ENCODE measurements at regions not wholly inside any gene's neighbourhood (a gene's known extent, or its start where the extent isn't known, plus 50 kb on each side); places are given as distances from the start of the nearest gene placed in this dataset.

- TF ChIP-seq, protein P1, sequence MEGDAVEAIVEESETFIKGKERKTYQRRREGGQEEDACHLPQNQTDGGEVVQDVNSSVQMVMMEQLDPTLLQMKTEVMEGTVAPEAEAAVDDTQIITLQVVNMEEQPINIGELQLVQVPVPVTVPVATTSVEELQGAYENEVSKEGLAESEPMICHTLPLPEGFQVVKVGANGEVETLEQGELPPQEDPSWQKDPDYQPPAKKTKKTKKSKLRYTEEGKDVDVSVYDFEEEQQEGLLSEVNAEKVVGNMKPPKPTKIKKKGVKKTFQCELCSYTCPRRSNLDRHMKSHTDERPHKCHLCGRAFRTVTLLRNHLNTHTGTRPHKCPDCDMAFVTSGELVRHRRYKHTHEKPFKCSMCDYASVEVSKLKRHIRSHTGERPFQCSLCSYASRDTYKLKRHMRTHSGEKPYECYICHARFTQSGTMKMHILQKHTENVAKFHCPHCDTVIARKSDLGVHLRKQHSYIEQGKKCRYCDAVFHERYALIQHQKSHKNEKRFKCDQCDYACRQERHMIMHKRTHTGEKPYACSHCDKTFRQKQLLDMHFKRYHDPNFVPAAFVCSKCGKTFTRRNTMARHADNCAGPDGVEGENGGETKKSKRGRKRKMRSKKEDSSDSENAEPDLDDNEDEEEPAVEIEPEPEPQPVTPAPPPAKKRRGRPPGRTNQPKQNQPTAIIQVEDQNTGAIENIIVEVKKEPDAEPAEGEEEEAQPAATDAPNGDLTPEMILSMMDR (IDR thresholded peaks at IDR 0.05; ENCODE audit: unreplicated experiment), result no peak
Observed at GRCh38 chr12:126558810-126559209, 1493.6 kb downstream of the AACS start.

DNA sequence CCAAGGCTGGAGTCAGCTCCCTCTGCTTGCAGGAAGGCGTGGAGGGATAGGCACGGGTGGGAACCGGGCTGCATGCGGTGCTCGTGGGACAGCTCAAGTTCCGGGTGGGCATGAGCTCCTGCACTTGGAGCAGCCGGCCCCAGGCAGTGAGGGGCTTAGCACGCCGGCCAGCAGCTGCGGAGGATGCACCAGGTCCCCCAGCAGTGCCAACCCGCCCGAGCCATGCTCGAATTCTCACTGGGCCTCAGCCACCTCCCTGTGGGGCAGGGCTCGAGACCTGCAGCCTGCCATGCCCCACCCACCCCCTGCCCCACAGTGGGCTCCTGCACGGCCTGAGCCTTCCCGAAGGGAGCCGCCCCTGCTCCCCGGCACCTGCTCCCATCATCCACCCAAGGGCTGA, 1501.8 kb downstream of the AACS start:
- DNase-seq (ENCODE audit: low spot score, unreplicated experiment), result no peak
- Mint-ChIP-seq H3K9me3 (ENCODE audit: low read depth) (peaks cover 8% of the 10 kb centered on the region), H3K36me3 (ENCODE audit: insufficient read depth) (peaks cover 2% of the 10 kb centered on the region), H3K4me3 (ENCODE audit: low read depth) (no peak overlapping the region), H3K27me3 (peaks cover 2% of the 10 kb centered on the region), H3K4me1 (ENCODE audit: low read depth) (peaks cover 13% of the 10 kb centered on the region), H3K27ac (no peak overlapping the region)
- TF ChIP-seq, protein P1 (IDR thresholded peaks at IDR 0.05; ENCODE audit: unreplicated experiment), result no peak

More at GRCh38 chr12:126558810-126559209, 1493.6 kb downstream of the AACS start:
- Mint-ChIP-seq H3K27me3 (peaks cover 5% of the 10 kb centered on the region), H3K4me3 (ENCODE audit: low read depth) (no peak overlapping the region), H3K36me3 (ENCODE audit: insufficient read depth) (peaks cover 1% of the 10 kb centered on the region), H3K9me3 (ENCODE audit: low read depth) (no peaks in the 10 kb centered on the region), H3K4me1 (ENCODE audit: low read depth) (peaks cover 40% of the 10 kb centered on the region), H3K27ac (no peak overlapping the region)
- DNase-seq (ENCODE audit: low spot score, unreplicated experiment), result no peak

- DNase-seq (ENCODE audit: low spot score, unreplicated experiment), result no peak
- Mint-ChIP-seq H3K27ac (no peak overlapping the region), H3K4me1 (ENCODE audit: low read depth) (no peaks in the 10 kb centered on the region), H3K4me3 (ENCODE audit: low read depth) (no peak overlapping the region), H3K9me3 (ENCODE audit: low read depth) (peaks cover 8% of the 10 kb centered on the region), H3K27me3 (no peaks in the 10 kb centered on the region), H3K36me3 (ENCODE audit: insufficient read depth) (peaks cover 2% of the 10 kb centered on the region)
- TF ChIP-seq, protein P1 (IDR thresholded peaks at IDR 0.05; ENCODE audit: unreplicated experiment), result no peak
Observed at GRCh38 chr12:126569706-126570105, 1504.5 kb downstream of the AACS start.

DNA sequence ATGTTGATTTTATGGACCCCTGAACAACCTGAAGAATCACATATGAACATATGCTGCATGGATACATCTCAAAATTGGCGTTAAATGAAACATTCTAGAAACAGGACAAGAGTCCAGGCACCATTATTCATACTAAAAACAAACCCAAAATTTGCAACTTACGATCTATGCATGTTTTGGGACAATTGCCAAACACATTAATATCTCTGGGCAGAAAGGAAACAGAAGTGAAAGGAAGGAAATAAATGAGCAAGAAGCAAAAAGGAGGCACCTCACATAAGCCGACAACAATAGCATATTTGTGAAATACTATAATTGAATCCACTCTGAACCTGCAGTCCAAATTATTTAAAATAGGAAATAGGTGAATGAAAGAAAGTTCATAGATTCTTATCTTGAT, 1505.3 kb downstream of the AACS start:
- peaks cover 8% of the 10 kb centered on the region for H3K9me3 Mint-ChIP-seq (ENCODE audit: low read depth)
- H3K4me3 Mint-ChIP-seq (ENCODE audit: low read depth), result no peak overlapping the region
- TF ChIP-seq, protein P1 (IDR thresholded peaks at IDR 0.05; ENCODE audit: unreplicated experiment), result no peak
- no peaks in the 10 kb centered on the region for H3K27me3 Mint-ChIP-seq
- no peak for DNase-seq (ENCODE audit: low spot score, unreplicated experiment)
- H3K36me3 Mint-ChIP-seq (ENCODE audit: insufficient read depth), result peaks cover 2% of the 10 kb centered on the region
- no peaks in the 10 kb centered on the region for H3K4me1 Mint-ChIP-seq (ENCODE audit: low read depth)
- H3K27ac Mint-ChIP-seq, result no peak overlapping the region

DNA sequence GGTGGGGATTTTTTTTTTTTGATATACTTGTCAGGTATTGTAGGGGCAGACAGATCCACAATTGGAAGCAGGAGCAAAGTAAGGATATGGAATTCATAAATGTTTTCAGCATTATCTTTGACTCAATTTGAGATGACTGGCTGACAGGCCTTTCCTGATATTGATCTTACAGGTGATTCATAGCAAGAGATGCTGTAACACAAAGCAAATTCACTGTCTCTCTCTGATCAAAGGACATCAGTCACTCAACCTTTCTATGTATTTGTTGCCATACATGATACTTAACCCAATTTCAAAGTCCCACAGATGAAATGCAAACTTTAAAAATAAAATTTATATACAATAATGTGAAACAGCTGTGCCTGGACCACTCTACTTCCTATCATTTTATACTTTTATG, 1506.9 kb downstream of the AACS start:
- peaks cover 5% of the 10 kb centered on the region for H3K9me3 Mint-ChIP-seq (ENCODE audit: low read depth)
- TF ChIP-seq, protein P1 (IDR thresholded peaks at IDR 0.05; ENCODE audit: unreplicated experiment), result no peak
- no peak overlapping the region for H3K4me3 Mint-ChIP-seq (ENCODE audit: low read depth)
- no peaks in the 10 kb centered on the region for H3K27me3 Mint-ChIP-seq
- no peak overlapping the region for H3K27ac Mint-ChIP-seq
- no peaks in the 10 kb centered on the region for H3K36me3 Mint-ChIP-seq (ENCODE audit: insufficient read depth)
- no peaks in the 10 kb centered on the region for H3K4me1 Mint-ChIP-seq (ENCODE audit: low read depth)
- no peak for DNase-seq (ENCODE audit: low spot score, unreplicated experiment)

All from progenitor cell of endocrine pancreas (in vitro differentiated cells).